ENCODE measurements at regions not wholly inside any gene's neighbourhood (a gene's known extent, or its start where the extent isn't known, plus 50 kb on each side); places are given as distances from the start of the nearest gene placed in this dataset.

GRCh38 chr6:22205266-22205665, 91.6 kb downstream of the PRL start:
- TF ChIP-seq POLR2A (IDR thresholded peaks at IDR 0.05), result no peak
- TF ChIP-seq CTCF (IDR thresholded peaks at IDR 0.05), result no peak
